OCI-LY7 (cell line): ENCODE measurements at regions not wholly inside any gene's neighbourhood (a gene's known extent, or its start where the extent isn't known, plus 50 kb on each side); places are given as distances from the start of the nearest gene placed in this dataset.

Experiments used
- BruUV-seq: library from RNA; stranded (reverse); fragments of 400-500 nt; replicated peaks from 2 replicates; lab custom pipeline; 2021; lab: Mats Ljungman, UMichigan
- CTCF ChIA-PET: fragments of 300-600 bp; sonication (Branson Sonifier 250); formaldehyde crosslinking; loops from one replicate; lab custom pipeline; 2022; ENCODE audit warnings: antibody characterized with exemption; ENCODE audit not compliant: unreplicated experiment; lab: Charles Lee
- POLR2A ChIA-PET: fragments of 300-600 bp; sonication (Branson Sonifier 250); formaldehyde crosslinking; loops from one replicate; lab custom pipeline; 2022; ENCODE audit warnings: antibody characterized with exemption; lab: Charles Lee
- DNase-seq: peaks from one replicate; pipeline ENCODE4 v3.0.0-alpha.2; 2015; ENCODE audit warnings: low spot score
- H2AFZ ChIP-seq: fragments of 200-600 bp; sonication (generic), shearing (Covaris generic); 2 replicates; pipeline ENCODE4 v1.6.1; 2014; ENCODE audit warnings: mild to moderate bottlenecking, antibody characterized with exemption, low read length, moderate library complexity
- H3K27ac ChIP-seq: fragments of 200-600 bp; sonication (generic); 2 replicates; pipeline ENCODE4 v1.5.1; 2014; ENCODE audit warnings: mixed run types, low read depth, mild to moderate bottlenecking, moderate library complexity, low read length, inconsistent platforms; ENCODE audit not compliant: poor library complexity, severe bottlenecking
- H3K36me3 ChIP-seq: fragments of 200-600 bp; sonication (generic); 2 replicates; pipeline ENCODE4 v1.6.1; 2014; ENCODE audit warnings: mild to moderate bottlenecking, antibody characterized with exemption, low read length, moderate library complexity, mixed read lengths; ENCODE audit not compliant: insufficient read depth
- H3K4me1 ChIP-seq: fragments of 200-600 bp; sonication (generic); 2 replicates; pipeline ENCODE4 v1.5.1; 2014; ENCODE audit warnings: mild to moderate bottlenecking, low read length; ENCODE audit not compliant: insufficient read depth, poor library complexity, severe bottlenecking
- H3K4me2 ChIP-seq: fragments of 200-600 bp; sonication (generic); 2 replicates; pipeline ENCODE4 v1.6.1; 2014; ENCODE audit warnings: mild to moderate bottlenecking, low read length
- H3K4me3 ChIP-seq: fragments of 200-600 bp; sonication (generic); 2 replicates; pipeline ENCODE4 v1.5.1; 2014; ENCODE audit warnings: mild to moderate bottlenecking, low read depth, low read length; ENCODE audit not compliant: poor library complexity, severe bottlenecking
- H3K79me2 ChIP-seq: fragments of 200-600 bp; sonication (generic); 2 replicates; pipeline ENCODE4 v1.6.1; 2016; ENCODE audit warnings: low read depth, mild to moderate bottlenecking, low read length, moderate library complexity, mixed read lengths; ENCODE audit not compliant: insufficient read depth
- H3K9me2 ChIP-seq: fragments of 200-600 bp; sonication (generic); 2 replicates; pipeline ENCODE4 v1.6.1; 2016; ENCODE audit warnings: mild to moderate bottlenecking, low read length, mixed read lengths; ENCODE audit not compliant: insufficient read depth
- H3K9me3 ChIP-seq: fragments of 200-600 bp; sonication (generic); 2 replicates; pipeline ENCODE4 v1.6.1; 2014; ENCODE audit warnings: mild to moderate bottlenecking, mixed run types, low read length, mixed read lengths
- H4K20me1 ChIP-seq: fragments of 200-600 bp; sonication (generic); 2 replicates; pipeline ENCODE4 v1.6.1; 2014; ENCODE audit warnings: mild to moderate bottlenecking, antibody characterized with exemption, low read length, moderate library complexity, mixed read lengths; ENCODE audit not compliant: insufficient read depth
- CTCF ChIP-seq: fragments of 200-600 bp; sonication (generic); conservative IDR thresholded peaks from 2 replicates; pipeline ENCODE4 v1.5.1; 2014; ENCODE audit warnings: mild to moderate bottlenecking, antibody characterized with exemption, low read length, moderate library complexity, mixed read lengths
- EZH2phosphoT487 ChIP-seq: fragments of 200-600 bp; sonication (generic); IDR thresholded peaks from 2 replicates; pipeline ENCODE4 v1.6.1; 2018; ENCODE audit warnings: low read depth, borderline replicate concordance, mild to moderate bottlenecking, mixed run types, antibody characterized with exemption, low read length, moderate library complexity, mixed read lengths
- intact Hi-C: fragments of 100-400 bp; cut with micrococcal nuclease; formaldehyde crosslinking; loops from one replicate; pipeline ENCODE4 v1.10.0; 2022; ENCODE audit not compliant: unreplicated experiment

GRCh38 chr9:28808042-28808441 lies 1234.8 kb upstream of the C9orf72 start:
- no peak overlapping the region for H3K4me2 ChIP-seq
- DNase-seq: no peak
- no peak overlapping the region for H3K27ac ChIP-seq
- no peaks in the 10 kb centered on the region for H3K36me3 ChIP-seq
- H2AFZ ChIP-seq: no peak overlapping the region
- H4K20me1 ChIP-seq: no peaks in the 10 kb centered on the region
- CTCF ChIA-PET: no interaction called here
- BruUV-seq: no TSS peak
- no peaks in the 10 kb centered on the region for H3K4me1 ChIP-seq
- H3K9me3 ChIP-seq: no peaks in the 10 kb centered on the region
- intact Hi-C loops: no loop called here
- POLR2A ChIA-PET: interaction anchor here (0.5 to 0.7 kb wide), 2 partner anchors 31 to 676 kb away, joined by 3 read pairs; no protein-coding TSS in a partner anchor
- H3K4me3 ChIP-seq: no peak overlapping the region
- TF ChIP-seq CTCF: no peak
- TF ChIP-seq EZH2phosphoT487: no peak
- no peaks in the 10 kb centered on the region for H3K9me2 ChIP-seq
- H3K79me2 ChIP-seq: no peaks in the 10 kb centered on the region

- Histone ChIP-seq H2AFZ (no peak overlapping the region), H3K9me3 (no peaks in the 10 kb centered on the region), H4K20me1 (no peaks in the 10 kb centered on the region), H3K27ac (no peak overlapping the region), H3K36me3 (no peaks in the 10 kb centered on the region), H3K4me3 (no peak overlapping the region), H3K4me2 (no peak overlapping the region), H3K79me2 (no peaks in the 10 kb centered on the region), H3K4me1 (no peaks in the 10 kb centered on the region), H3K9me2 (no peaks in the 10 kb centered on the region)
- ChIA-PET CTCF (no interaction called here), POLR2A (no interaction called here)
- no TSS peak for BruUV-seq
- intact Hi-C loops: no loop called here
- TF ChIP-seq EZH2phosphoT487 (no peak), CTCF (no peak)
- DNase-seq: no peak
Measured at GRCh38 chr9:28810388-28811075, 1237.3 kb upstream of the C9orf72 start.

GRCh38 chr9:28820741-28821140 lies 1247.5 kb upstream of the C9orf72 start:
- BruUV-seq: no TSS peak
- H3K9me3 ChIP-seq: no peaks in the 10 kb centered on the region
- intact Hi-C loops: no loop called here
- ChIA-PET POLR2A (no interaction called here), CTCF (no interaction called here)
- H4K20me1 ChIP-seq: no peaks in the 10 kb centered on the region
- no peak overlapping the region for H3K4me2 ChIP-seq
- DNase-seq: no peak
- no peak overlapping the region for H3K27ac ChIP-seq
- no peaks in the 10 kb centered on the region for H3K79me2 ChIP-seq
- H3K36me3 ChIP-seq: no peaks in the 10 kb centered on the region
- H2AFZ ChIP-seq: no peak overlapping the region
- TF ChIP-seq CTCF (no peak), EZH2phosphoT487 (no peak)
- no peaks in the 10 kb centered on the region for H3K9me2 ChIP-seq
- H3K4me3 ChIP-seq: no peak overlapping the region
- H3K4me1 ChIP-seq: no peaks in the 10 kb centered on the region
